NCI-H2107 treated with DMSO at 0.1 percent for 48 hours (cell line): ENCODE measurements at regions not wholly inside any gene's neighbourhood (a gene's known extent, or its start where the extent isn't known, plus 50 kb on each side); places are given as distances from the start of the nearest gene placed in this dataset.
"Not testable (repeated sequence)": the region's sequence is repeated elsewhere in the genome, so short reads cannot be mapped to it uniquely, and the experiment has no call there.

Experiments
- DNase-seq: peaks from one replicate; lab custom pipeline; 2025; ENCODE audit not compliant: unreplicated experiment; lab: John Stamatoyannopoulos, UW

- not testable (repeated sequence) for DNase-seq
Observed at GRCh38 chr5:102154791-102155605, 141.1 kb downstream of the SLCO4C1 start.

GRCh38 chr5:102154291-102154690 is 141.8 kb downstream of the SLCO4C1 start:
- DNase-seq: no peak

GRCh38 chr5:102153003-102153759 is 142.9 kb downstream of the SLCO4C1 start:
- DNase-seq: peak; percentile 1

- DNase-seq: no peak
Observed at GRCh38 chr5:102139029-102139428, 157.1 kb downstream of the SLCO4C1 start.

GRCh38 chr5:102138243-102138653 is 157.8 kb downstream of the SLCO4C1 start:
- DNase-seq: no peak

GRCh38 chr5:102130890-102131289 is 165.2 kb downstream of the SLCO4C1 start:
- no peak for DNase-seq

- no peak for DNase-seq
Observed at GRCh38 chr5:102130386-102130785, 165.7 kb downstream of the SLCO4C1 start.

- DNase-seq: no peak
Observed at GRCh38 chr5:102119252-102119651, 176.8 kb downstream of the SLCO4C1 start.

- DNase-seq: no peak
Observed at GRCh38 chr5:102115736-102116135, 180.3 kb downstream of the SLCO4C1 start.

- no peak for DNase-seq
Observed at GRCh38 chr5:102114525-102115069, 181.5 kb downstream of the SLCO4C1 start.

- DNase-seq: no peak
Observed at GRCh38 chr5:102107865-102108264, 188.2 kb downstream of the SLCO4C1 start.

- DNase-seq: no peak
Observed at GRCh38 chr5:102106599-102106998, 189.5 kb downstream of the SLCO4C1 start.

- no peak for DNase-seq
Observed at GRCh38 chr5:102099766-102100331, 196.2 kb downstream of the SLCO4C1 start.

GRCh38 chr5:102099083-102099482 is 197.0 kb downstream of the SLCO4C1 start:
- not testable (repeated sequence) for DNase-seq

- DNase-seq: not testable (repeated sequence)
Observed at GRCh38 chr5:102098606-102099005, 197.5 kb downstream of the SLCO4C1 start.

- peak; percentile 10 for DNase-seq
Observed at GRCh38 chr5:102090770-102091169, 205.3 kb downstream of the SLCO4C1 start.

- no peak for DNase-seq
Observed at GRCh38 chr5:102089883-102090282, 206.2 kb downstream of the SLCO4C1 start.

GRCh38 chr5:102087906-102088305 is 208.2 kb downstream of the SLCO4C1 start:
- DNase-seq: no peak

GRCh38 chr5:102080288-102080687 is 215.8 kb downstream of the SLCO4C1 start:
- DNase-seq: no peak

GRCh38 chr5:102077920-102078319 is 218.2 kb downstream of the SLCO4C1 start:
- DNase-seq: no peak

GRCh38 chr5:102069974-102070373 is 226.1 kb downstream of the SLCO4C1 start:
- DNase-seq: no peak

- no peak for DNase-seq
Observed at GRCh38 chr5:102068870-102069269, 227.2 kb downstream of the SLCO4C1 start.
